ENCODE measurements at regions not wholly inside any gene's neighbourhood (a gene's known extent, or its start where the extent isn't known, plus 50 kb on each side); places are given as distances from the start of the nearest gene placed in this dataset.

DNA sequence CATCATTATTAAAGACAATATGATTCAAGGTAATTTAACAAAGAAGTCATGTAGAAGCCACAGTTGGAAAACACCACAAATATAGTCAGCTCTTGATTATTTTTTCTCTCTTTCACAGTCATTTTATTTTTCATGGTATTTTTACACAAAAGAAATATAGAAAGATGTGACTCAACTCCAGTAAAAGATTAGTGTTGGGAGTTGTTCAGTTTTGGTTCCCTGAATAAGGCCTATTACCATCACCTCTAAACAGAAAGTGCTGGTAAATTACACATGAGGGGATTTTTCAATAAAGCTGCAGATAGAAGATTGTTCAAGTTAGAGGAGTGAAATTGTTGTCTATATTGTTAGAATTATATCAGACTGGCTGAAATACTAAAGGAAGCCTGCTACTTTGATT lies 107.0 kb downstream of the DDIT4L start:
- no peak for DNase-seq

DNA sequence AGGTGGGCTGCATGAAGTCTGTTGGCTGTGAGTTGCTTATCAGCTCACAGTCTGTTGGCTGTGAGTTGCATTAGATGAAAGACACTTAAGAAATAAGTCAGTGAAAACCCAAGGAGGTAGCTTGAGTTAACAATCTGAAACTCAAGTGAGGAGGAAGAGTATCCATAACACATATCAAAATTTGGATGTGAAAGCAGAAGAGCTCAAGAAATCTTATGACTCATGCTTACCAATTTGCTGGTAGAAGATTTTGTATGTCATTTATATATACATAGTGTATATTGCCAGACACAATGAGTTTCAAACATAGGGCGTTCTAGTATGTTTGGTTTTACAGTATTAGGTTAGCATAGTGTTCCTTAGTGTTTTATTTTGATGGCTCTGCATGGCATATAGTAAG lies 107.4 kb downstream of the DDIT4L start:
- DNase-seq = no peak

DNA sequence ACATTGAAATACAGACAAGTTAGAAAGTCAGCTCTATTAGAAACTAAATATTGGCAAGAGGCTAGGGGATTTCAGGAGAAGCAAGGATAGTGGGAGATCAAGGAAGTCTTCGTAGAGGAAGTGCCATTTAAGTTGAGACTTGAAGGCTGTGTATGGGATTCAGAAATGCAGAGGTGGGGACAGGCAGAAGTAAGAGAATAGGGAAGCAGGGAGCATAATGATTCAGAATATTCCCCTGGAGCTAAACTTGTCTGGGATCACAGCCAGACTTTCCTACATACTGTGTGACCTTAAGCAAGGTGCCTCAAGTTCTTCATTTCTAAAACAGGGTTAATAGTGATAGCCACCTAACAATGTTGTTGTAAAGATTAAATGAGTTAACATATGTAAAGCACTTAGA lies 108.8 kb downstream of the DDIT4L start:
- no peak for DNase-seq

DNA sequence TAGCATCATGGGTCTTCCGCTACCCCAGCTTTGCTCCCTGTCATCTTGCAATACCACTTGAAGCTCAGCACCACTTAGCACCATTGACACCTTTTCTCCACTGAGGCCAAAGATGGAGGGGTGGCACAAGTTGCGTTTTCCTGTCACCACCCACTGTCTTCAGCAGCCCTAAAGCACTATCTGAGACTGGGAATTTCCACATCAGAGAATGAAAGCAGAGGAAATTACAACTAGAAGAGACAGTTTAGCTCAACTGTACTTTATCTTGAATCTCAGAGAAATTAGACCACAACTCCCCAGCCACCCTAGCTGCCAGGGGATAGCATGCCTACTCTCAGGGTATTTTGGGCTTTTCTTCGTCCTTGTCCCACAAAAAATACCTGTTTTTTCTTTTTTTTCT lies 111.0 kb downstream of the DDIT4L start:
- no peak for DNase-seq

DNA sequence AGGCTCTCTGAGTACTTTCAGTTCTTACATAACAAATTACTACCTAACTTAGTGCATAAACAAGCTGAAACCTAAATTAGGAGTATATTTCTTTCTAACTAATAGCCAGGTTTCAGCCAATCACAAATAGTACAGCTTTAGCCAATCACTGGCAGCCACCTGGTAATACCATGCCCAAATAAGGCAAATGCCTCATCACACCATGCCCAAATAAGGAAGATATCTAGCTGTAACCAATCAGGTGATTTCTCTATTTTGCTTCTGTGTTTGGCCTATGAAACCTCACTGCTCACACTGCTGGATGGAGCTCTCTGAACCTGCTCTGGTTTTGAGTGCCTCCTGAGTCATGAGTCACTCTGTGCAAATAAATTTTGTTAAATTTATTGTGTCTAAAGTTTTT lies 113.5 kb downstream of the DDIT4L start:
- no peak for DNase-seq

DNA sequence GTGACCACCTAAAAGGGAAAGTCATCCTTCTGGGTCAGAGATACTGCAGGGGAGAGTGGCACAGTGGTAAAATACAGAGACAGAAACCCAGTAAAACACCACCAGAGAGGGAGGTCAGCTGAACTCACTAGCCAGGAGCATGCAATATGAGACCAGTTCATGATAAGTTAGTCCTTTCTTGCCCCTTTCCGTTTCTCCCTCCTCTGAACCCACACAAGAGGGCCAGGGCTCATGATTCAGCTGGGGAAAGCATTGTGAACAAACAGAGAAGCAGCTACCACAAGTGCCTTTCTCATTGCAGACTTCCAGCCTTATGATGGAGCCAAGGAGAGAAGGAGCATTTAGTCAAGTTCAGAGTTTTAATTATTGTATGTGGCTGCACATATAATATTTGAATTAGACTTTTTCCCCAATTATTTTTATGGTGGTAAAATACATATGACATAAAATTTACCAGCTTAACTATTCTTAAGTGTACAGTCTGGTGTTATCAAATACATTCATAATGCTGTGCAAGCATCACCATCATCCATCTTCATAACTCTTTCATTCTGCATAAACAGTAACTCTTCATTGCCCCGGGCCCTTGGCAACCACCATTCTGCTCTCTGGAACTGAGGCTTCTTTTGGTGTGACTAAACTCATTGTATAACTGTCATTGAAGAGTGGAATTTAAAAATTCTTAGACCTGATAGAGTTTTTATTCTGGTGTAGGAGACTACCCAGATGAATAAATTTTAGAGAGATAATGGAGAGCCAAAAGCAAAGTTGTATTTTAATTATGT lies 114.6 kb downstream of the DDIT4L start:
- no peak for DNase-seq

DNA sequence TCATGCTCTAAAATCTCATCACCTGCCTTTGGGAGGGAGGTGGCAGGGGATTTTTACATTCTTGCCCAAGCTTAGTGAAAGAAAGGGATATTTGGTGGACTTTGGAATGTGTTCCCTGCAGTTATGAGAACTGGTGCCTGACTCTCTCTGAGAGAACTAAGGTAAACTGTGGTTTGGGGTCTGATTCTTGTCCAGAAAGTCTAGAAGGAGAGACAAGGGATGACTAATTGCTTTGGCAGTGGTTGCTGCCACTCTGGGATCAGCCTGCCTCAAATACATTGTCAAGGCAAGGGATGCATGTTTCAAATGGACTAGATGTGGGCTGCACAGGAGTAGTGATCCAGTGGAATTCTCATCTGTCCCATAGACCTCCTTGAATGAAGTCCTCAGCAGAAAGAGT lies 115.2 kb downstream of the DDIT4L start:
- no peak for DNase-seq

DNA sequence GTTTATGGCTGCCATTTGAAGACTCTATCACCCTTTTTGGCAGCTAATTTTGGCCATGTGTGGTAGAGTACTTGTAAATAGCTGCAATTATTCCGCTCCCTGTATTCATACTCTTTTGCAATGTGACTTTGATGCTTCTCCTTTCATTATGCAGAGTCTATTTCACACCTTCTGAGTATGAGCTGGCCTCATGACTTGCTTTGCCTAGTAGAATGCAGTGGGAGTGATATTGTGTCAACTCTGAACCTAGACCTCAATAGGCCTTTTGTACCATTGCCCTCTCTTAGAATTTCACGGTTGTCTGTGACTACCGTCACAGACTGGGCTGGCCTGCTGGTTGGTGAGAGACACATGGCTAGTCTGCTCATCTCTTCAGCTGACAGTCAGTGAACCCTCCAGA lies 118.8 kb downstream of the DDIT4L start:
- DNase-seq = no peak

DNA sequence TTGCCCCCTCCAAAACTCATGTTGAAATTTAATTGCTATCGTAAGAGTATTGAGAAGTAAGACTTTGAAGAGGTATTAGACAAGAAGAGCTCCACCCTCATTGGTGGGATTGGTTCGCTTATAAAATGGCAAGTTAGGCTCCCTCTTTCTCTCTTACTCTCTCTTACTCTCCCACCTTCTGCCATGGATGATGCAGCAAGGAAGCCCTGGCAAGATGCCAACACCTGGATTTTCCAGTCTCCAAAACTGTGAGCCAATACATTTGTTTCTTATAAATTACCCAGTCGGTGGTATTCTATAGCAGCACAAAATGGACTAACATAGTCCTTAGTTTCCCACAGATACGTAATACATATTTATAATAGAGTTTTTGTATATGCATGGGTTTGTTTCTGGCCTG lies 119.4 kb downstream of the DDIT4L start:
- DNase-seq = no peak

DNA sequence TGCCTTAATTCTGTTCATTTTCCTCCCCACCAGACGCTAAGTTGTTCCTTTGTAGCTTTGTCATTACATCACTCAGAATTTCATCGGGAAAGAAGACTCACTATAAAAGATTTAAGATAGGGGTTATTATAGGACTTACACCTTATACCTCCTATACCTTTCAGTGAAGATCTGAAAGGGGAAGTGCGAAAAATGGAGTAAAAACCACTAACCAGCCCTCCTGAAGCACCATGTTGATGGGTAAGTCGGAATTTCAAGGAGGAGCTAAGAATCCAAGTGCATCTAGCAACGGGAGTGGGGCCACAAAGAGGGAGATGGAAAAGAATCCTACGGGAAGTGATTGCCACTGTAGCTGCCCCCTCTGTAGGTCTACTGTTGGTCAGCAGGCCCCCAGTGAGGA lies 119.1 kb upstream of the H2AZ1 start:
- no peak for DNase-seq

DNA sequence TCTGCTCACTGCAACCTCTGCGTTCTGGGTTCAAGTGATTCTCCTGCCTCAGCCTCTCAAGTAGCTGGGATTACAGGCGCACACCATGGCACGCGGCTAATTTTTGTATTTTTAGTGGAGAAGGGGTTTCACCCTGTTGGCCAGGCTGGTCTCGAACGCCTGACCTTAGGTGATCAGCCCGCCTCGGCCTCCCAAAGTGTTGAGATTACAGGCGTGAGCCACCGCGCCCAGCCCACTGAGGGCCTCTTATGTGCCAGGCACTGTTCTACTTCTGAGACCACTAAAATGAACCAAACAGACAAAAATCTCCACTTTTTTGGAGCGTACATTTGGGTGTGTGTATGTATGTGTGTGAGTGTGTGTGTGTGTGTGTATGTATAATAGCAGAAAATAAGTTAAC lies 117.2 kb upstream of the H2AZ1 start:
- DNase-seq = no peak

DNA sequence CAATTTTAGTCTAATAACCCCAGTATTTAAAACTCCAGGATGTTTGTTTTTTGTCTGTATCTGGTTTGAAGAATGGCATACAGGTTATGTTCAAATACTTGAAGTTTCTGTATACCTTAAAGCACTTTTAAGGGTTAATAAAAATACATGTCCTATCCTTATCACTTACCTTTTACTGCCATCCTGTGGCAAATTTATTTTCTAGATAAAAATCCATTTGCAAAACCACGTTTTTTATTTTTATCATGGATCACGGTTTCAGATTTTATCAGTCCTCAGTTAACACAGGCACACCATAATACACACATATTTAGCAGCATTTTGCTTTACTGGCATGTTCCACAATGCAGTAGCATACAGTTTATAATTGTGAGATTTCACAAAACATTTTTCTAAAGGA lies 113.3 kb upstream of the H2AZ1 start:
- DNase-seq = no peak

DNA sequence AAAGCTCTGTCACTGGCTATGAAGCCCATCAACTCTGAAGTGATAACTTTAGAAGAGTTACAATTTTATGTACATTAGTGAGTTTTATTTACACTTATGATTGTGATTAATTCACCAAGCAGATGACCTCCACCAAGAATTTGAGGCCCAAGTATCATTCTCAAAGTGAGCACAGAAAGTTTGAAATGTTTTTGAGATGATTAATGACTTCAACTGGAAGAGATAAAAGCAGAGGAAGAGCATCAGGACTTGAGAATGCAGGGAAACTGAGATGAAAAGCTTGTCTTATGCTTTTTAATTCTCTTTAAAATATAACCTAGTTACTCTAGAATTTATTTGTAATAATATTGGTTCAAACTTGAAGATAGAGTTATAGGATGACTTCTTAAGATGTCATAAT lies 112.8 kb upstream of the H2AZ1 start:
- no peak for DNase-seq

DNA sequence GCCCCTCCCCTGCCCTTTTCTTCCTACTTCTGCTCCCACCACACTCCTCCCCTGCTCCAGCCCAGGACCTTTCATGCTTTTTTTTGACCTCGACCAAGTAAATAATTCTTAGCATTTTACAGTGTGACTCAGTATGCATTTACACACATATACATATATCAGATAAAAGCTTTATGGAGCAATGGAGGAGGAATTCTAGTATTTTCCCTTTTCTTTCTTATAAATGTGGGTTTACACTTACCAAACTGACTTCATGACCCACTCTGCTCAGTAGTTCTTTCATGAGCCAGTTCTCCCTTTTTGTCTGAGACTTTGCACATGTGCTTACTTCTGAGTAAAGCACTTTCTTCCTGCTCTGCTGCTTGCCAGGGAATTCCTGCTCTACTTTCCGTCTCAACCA lies 111.8 kb upstream of the H2AZ1 start:
- DNase-seq = no peak

DNA sequence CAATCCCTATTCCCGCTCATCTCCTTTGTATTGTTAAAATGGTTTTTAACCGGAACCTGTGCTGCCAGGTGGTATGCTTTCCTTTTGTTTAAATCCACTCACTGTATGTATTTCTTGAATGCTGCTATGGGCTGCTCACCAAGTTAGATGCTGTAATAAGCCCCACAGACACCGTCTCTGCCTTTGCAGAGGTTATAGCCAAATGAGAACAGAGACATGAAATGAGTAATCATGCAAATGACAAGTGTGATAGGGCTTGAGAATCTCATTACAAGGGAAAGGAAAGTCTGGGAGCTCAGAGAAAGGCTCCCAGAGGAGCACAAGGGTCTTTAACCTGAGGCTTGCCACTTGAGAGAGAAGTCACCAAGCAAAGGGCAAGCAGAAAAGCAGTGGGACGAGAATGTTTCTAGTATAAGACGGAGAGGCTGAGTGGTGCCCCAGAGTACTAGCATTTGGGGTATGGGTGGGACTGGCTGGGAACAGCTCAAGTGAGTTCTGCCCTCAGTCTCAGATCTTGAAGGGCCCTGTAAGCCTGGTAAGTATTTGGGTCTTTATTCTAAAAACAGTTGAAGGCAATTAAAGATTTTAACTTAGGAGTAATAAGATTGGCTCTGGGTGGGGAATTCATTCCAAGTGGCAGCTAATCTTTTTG lies 110.8 kb upstream of the H2AZ1 start:
- DNase-seq = no peak

DNA sequence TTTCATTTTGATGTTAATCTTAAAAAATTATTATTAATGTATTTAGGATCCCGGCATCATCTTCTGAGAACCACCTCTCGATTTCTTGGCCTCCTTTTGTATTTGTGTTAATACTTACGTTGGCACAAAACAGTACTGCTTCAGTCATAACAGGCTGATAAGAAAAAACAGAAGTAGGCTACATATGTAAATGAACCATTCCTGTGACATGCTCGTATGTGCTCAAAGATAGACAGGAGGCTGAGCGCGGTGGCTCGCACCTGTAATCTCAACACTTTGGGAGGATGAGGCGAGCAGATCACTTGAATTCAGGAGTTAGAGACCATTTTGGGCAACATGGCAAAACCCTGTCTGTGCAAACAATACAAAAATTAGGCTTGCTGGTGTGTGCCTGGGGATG lies 109.4 kb upstream of the H2AZ1 start:
- DNase-seq = no peak

DNA sequence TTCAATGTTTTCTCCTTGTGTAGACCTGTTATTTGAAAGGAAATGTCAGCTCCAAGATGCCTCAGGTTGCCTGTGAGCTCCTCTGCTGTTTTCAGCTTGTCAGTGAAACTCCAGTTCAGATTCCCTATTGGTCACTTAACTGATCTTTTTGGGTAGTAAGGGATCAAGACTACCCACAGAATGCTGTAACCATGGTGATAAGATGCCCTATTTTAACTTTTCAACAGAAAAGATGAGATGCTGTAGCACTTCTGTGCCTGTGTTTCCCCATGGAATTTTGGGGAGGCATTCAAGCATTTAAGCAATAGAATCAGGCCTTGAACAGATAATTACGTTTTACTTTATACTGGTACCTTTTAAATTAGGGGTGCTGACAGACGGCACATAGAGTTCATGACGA lies 106.6 kb upstream of the H2AZ1 start:
- no peak for DNase-seq

DNA sequence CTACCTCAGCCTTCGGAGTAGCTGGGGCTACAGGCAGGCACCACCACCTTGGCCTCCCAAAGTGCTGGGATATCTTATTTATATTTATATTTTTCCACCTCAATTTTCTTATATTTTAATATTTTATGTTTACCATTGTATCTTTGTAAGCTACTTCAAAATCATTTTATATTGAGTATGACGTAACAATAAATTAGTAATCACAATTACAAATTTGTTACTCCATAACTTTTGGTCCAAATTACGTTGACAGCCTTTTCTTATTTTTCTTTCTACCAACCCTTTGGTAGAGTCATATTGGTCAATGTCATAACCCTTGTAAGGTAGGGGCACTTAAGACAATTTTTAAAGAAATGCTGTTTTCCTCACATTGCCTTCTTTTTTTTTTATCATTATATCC lies 104.0 kb upstream of the H2AZ1 start:
- DNase-seq = no peak

DNA sequence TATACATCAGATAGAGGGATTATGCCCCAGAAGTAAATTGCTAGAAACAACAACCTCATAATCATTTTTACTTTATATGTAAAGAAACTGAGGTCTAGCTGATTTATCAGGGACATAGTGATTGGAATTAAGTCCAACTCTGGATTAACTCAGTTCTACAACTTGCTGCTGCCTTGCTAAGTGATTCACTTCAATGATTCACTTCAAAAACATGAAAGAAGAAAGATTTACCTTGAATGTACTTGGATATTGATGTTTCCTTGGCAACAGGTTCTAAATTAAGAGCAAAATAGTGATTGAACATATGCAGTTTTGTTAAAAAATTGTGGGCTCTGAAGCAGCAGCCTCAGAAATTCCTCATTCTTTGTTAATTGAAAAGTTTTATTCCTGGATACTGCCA lies 99.8 kb upstream of the H2AZ1 start:
- no peak for DNase-seq

DNA sequence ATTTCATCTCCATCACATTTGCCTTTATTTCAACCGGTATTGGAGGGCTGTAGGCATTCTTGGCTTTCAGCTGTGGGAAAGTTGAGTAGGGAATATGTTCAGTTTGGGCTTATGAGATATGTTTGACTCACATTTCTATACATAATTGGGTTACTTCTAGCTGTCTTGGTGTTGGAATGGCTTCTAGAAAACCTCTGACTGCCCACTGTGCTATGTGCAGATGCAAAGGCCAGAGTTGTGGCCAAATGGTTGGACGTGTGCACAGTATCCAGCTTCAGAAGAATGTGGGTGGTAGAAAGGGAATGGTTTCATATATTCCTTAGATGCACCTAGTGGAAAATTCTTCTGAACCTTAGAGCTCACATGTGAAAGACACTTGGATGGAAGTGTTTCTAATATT lies 92.6 kb upstream of the H2AZ1 start:
- no peak for DNase-seq

DNA sequence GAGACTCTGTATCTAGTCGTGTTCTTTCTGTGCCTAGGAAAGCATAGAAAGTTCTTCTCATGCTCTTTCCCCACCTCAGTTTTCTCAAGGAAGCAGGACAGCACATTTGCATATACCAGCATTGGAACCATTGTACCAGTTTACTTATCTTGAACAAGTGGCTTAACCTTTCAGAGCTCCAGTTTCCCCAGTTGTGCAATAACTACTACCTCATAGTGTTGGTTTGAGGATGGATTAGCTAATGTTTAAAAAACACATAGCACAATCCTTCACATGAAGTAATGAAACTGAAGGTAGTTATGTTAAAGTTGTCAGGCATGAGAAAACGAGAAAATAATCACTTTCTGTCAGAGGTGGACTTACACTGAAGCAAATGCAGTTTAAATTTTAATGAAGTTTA lies 92.2 kb upstream of the H2AZ1 start:
- no peak for DNase-seq

DNA sequence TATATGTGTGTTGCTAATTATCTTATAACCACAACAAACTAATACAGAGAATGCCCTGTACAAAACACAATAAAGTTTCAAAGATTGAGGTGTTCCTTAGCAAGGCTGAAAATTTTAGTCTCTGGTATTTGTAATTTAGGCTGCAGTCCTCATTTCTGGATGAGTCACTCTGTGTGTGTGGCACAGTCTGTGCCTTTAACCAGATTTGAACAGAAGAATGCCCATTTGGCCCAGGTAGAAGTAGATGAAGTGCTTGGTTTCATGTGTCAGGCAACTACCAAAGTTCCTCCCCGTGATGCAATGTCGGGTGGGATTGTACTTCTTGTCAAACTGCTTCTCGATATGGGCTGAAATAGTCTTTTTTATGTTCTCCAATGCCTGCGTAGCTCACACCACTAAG lies 91.6 kb upstream of the H2AZ1 start:
- no peak for DNase-seq

DNA sequence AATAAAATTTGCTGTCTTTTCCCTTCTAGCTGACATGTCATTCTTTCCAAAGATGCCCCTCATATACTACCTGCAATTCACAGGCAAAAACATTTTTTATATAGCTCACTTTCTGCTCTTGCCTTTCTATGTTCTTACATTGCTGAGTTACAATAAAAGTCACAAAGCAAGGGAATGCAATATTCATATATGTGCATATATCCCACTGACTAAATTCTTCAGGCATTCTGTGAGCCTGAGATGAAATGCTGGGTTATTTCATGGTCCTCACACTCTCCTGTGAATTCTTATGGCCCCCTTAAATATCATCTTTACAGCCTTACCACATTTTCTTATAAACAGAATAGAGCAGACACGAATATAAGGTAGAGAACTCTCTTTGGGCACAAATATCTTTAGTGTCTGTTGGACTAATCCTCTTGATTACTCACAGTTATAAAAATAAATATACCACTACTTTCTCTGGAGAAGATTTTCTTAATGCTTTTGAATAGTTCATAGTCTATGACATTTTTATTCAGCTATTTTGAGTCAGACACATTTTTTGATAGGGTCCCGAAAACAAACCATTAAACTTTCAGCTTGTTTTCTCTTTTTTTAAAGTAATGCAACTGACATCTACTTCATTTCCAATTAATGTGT lies 84.1 kb upstream of the H2AZ1 start:
- DNase-seq = no peak

DNA sequence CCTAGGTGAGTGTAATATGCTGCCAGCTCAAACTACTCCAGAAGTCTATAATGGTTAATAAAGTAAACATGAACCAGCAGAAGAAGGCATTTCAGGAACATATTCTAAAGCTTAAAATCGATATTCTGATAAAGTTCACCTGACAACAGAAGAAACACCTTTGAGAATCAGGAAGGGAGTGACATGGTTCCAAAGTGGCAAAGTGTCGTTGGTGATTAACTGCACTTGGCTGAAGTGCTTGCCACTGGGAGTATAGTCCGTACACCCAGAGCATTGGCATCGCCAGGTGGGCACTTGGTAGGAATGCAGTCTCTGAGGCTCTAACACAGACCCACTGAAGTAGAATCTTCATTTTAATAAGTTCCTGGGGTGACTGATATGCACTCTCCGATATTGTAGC lies 76.0 kb upstream of the H2AZ1 start:
- DNase-seq = no peak

DNA sequence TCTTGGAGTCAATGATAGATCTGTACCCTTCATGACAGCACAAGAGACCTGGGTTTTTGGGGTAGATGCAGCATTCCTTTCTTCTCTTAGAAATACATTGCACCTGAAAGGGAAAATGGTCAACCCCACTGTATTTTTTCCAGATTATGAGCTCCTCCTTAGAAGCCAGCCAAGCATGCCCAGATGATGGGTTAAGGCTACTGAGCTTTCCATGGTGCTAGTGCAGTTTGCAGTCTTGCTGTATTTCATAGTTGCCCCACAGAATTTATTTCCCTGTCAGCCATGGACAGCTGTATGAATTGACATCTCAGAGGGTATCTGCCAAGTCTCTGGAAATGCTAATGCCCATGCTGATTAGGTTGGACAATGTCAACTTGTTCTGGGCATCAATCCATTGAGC lies 73.7 kb upstream of the H2AZ1 start:
- DNase-seq = no peak
